SIG-M5 treated with dmso at 0.1 percent for 504 hours (cell line): ENCODE measurements at regions not wholly inside any gene's neighbourhood (a gene's known extent, or its start where the extent isn't known, plus 50 kb on each side); places are given as distances from the start of the nearest gene placed in this dataset.
"Not testable (repeated sequence)": the region's sequence is repeated elsewhere in the genome, so short reads cannot be mapped to it uniquely, and the experiment has no call there.

Experiments
- DNase-seq: peaks from one replicate; lab custom pipeline; 2025; ENCODE audit not compliant: unreplicated experiment; lab: John Stamatoyannopoulos, UW

DNA sequence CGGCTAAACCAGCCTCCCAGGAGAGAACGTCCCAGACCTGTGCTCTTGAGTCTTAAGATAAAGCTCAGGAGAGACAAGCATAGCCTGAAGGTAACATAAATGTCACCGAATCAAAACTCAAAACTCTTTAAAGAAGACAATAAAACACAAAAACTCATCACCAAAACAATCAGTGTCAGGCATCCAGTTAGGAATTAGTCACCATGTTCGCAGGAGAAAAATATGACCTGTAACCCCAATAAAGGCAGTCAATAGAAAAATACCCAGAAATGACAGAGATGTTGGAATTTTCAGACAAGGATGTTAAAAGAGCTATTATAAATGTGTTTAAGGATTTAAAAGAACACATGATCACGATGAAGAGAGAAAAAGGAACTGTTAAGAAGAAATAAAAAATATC, 352.4 kb downstream of the BRD1 start:
- DNase-seq: no peak

GRCh38 chr22:49473286-49473685, 354.4 kb downstream of the BRD1 start:
- DNase-seq: no peak

DNA sequence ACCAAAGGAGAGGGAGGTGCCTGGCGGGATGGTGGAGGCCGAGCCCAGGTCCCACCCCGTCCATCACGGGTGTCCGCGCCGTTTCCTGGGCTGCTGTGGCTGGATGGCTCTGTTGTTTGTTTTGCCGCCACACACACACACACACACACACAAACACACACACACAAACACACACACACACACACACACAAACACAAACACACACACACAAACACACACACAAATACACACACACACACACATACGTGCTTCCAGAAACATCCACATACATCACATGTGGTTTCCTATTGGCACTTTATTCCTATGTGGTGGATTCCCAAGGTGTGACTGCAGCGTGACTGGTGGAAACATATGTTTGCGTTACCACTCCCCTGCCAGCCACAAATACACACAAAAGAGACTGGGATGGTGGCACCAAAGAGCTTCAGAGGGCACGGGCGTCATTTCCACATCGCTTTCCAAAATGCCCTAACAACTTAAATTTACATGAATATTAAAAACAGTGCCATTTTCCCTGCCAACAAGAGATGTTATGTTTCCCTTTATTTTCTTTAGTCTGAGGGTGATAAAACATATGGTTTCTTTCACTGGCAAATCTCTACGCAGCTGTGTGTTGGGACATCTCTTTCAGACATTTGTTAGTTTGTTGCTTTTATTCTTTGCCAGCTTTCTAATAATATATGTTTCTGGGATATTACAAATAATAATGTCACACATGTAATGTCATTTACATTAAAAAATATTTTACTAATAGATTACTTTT, 356.8 kb downstream of the BRD1 start:
- no peak for DNase-seq

- no peak for DNase-seq
Observed at GRCh38 chr22:49469896-49470740, 357.6 kb downstream of the BRD1 start.

DNA sequence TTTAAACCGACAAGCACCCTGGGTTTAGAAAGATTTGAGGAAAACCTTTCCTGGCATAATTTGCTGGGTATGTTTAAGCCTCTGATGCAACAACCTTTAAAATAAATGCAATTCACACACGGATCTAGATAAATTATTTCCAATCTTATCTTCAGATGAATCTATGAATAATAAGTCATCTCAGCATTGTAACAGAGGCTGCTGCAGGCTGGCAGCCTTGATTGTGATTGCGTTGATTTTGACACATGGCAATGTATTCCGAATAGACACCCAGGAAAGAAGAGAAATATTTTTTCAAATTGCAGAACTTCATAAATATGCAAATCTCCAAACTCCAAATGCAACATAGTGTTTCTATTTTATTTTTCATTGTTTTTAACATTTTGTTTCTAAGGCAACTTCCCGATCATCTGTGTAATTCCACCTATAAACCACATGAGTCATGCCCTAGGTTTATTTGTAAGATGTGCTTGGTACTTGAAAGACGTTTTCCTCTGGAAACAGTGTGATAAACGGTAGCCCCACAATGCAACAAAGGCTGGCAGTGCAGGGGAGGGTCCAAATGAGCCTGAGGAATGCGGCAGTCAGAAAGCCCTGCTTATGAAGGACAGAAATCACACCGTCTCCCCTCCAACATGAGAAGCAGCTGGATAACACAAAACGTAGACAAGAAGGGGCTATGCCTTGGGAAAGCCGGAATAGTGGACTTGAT, 359.0 kb downstream of the BRD1 start:
- DNase-seq: no peak

DNA sequence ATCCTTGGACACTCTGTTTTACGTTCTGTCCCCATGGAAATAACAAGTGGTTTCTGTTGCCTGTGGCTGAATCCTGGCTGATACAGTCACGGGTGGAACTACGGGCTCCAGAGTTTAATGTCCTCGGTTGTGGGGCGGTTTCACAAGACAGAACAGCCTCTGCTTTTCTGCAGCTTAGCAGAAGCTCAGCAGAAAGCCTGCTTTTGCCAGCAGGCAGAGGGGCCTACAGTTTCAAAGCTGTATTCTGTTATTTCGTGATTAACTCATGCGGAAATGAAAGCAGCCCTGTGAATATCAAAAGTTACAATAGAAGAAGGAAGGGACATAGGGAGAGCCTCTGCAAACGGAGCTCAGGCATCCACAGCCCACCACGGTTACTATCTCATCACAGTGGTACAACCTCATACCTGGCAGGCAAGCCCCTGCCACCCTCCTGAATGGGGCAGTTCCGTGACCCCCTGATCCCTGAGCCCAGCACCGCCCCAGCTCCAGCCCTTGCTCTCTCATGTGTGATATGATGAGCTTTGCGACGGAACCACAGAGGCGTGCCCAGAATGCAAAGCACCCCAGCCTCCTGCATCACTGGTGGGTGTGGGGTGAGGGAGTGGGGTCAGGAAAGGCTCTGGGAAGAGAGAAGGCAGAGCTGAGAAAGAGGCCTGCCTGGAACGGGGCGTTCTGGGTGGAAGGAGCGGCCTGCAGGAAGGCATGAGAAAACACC, 360.6 kb downstream of the BRD1 start:
- no peak for DNase-seq

DNA sequence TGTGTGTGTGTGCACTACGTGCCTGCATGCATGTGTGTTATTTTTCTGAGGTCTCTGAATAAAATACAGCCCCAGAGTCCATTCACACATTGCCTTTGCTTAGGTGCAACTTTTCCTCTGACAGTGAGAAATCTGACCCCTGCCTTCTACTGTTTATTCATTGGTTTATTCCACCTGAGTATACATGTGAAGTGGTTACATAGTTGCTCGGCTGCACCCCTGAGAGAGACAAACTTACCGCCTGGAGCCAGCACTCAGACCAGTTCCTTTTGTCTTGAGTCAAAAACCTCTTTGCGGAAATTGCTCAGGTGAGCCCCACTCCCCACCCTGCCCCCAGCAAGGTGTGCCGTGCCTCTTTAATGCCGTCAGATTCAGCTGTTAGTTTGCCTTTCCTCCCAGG, 363.6 kb downstream of the BRD1 start:
- no peak for DNase-seq

GRCh38 chr22:49462795-49463194, 364.9 kb downstream of the BRD1 start:
- DNase-seq: no peak

DNA sequence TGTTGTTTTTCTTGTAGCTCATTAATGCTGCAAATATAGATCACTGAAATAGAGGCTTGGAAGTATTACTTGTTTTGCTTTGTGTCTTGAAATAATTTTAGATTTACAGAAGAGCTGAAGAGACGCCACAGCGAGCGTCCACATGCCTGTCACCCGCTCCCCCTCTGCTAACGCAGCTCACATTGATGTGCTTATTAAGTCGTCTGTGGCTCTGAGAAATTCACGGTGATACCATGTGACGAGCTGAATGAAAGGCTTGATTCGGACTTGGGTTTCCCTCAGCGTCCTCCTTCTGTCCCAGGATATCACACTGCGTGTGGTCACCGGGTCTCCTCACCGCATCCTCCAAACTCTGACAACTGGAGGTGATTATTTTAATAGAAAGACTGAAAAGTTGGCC, 365.4 kb downstream of the BRD1 start:
- DNase-seq: no peak

GRCh38 chr22:49461674-49462073, 366.0 kb downstream of the BRD1 start:
- no peak for DNase-seq

GRCh38 chr22:49460592-49461281, 366.9 kb downstream of the BRD1 start:
- DNase-seq: no peak

- no peak for DNase-seq
Observed at GRCh38 chr22:49460091-49460490, 367.6 kb downstream of the BRD1 start.

DNA sequence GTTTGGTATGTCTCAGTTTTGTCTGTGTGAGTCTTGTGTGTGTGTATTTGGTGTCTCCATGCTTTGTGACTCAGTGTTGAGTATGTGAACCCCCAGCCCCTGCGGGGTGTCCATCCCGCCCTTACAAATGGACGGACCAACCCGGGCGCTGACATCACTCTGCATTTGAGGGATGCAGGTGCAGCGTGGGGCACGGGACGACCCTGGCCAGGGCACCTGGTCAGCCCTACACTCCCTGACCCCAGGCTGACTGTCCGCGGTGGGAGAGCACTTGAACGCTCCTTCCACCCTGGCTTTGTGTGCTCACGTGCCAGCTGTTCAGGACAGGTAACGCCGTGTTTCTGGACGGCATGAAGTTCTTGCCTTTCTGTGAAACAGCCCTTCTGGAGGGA, 369.0 kb downstream of the BRD1 start:
- no peak for DNase-seq

DNA sequence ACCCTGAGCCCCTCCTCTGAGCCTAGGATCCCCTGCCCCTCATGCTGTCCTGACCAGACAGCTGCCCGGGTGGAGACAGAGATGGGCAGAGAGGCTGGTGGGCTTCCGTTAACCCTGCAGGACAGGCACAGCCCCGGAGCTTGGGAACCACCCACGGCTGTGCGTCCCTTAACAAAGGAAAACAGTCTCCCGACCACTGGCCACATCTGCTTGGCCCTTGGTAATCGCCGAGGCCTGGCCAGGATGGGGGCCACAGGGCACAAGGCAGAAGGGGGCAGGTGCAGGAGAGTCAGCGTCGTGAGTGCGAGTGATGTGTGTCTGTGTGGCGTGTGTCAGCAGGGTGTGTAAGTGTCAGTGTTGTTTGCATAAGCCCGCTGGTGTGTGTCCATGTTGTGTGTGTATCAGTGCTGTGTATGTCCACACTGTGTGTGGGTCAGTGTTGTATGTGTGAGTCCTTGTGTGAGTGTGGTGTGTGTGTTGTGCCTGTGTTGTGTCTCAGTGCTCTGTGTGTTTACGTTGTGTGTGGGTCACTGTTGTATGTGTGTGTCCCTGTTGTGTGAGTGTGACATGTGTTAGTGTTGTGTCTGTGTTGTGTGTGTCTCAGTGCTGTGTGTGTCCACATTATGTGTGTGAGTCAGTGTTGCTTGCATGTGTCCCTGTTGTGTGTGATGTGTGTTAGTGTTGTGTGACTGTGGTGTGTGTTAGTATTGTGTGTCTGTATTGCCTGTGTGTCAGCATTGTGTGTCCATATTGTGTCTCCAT, 369.5 kb downstream of the BRD1 start:
- DNase-seq: no peak

GRCh38 chr22:49457146-49457545, 370.5 kb downstream of the BRD1 start:
- no peak for DNase-seq

- no peak for DNase-seq
Observed at GRCh38 chr22:49455595-49455994, 372.1 kb downstream of the BRD1 start.

DNA sequence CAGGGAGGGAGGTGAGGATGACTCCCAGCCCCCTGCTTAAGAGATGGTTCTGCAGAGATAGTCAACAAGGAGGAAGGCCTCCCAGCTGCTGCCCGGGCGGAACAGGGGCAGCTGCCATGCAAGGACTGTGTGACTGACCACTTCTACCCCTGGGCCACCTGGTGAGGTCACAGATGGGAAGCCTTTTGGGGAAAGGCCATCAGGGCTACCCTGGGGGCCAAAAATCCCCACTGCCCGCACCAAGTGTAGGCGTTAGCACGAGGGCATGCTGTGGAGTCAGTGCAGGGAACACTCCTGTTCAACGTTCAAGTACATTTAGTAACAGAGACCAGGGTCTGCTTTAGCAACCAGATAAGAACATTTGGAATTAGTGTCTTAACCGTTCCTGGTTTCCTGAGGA, 372.9 kb downstream of the BRD1 start:
- DNase-seq: no peak

DNA sequence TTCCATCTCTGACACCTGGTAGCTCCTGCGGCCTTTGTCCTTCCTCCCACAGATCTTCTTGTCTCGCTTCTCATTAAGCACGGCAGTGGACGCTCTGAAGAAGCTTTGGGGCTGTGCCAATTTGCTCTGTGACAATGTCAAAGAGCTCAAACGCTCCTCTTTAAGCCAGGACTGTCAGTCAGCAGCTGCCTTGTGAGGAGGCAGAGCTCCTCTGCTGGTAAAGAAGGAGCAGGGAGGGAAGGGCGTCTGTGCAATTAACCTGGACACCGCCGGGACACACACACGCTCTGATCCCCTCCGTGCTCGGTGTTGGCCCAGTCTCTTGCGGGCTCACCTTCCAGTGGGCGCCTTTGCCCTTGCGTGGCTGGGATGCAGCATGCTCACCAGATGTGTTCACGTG, 373.9 kb downstream of the BRD1 start:
- no peak for DNase-seq

GRCh38 chr22:49453019-49453418, 374.7 kb downstream of the BRD1 start:
- DNase-seq: not testable (repeated sequence)
